Osteoblast (primary cell): ENCODE measurements at regions not wholly inside any gene's neighbourhood (a gene's known extent, or its start where the extent isn't known, plus 50 kb on each side); places are given as distances from the start of the nearest gene placed in this dataset.

Experiments used
- DNase-seq: peaks from one replicate; pipeline ENCODE4 v3.0.0; 2011; ENCODE audit warnings: low spot score, mixed read lengths; ENCODE audit not compliant: insufficient read length; ENCODE audit errors: missing footprints
- H2AFZ ChIP-seq: 2 replicates; pipeline ENCODE4 v1.6.0; 2011; ENCODE audit warnings: mild to moderate bottlenecking, low read length
- H3K27ac ChIP-seq: 2 replicates; pipeline ENCODE4 v1.5.1; 2011; ENCODE audit warnings: mild to moderate bottlenecking, low read depth, low read length, moderate library complexity
- H3K27me3 ChIP-seq: 2 replicates; pipeline ENCODE4 v1.6.0; 2012; ENCODE audit warnings: mild to moderate bottlenecking, control low read depth, inconsistent platforms, low read length, moderate library complexity; ENCODE audit not compliant: insufficient read depth
- H3K36me3 ChIP-seq: 2 replicates; pipeline ENCODE4 v1.5.1; 2011; ENCODE audit warnings: mild to moderate bottlenecking, low read length, control low read depth, moderate library complexity; ENCODE audit not compliant: insufficient read depth
- H3K4me1 ChIP-seq: 2 replicates; pipeline ENCODE4 v1.5.1; 2011; ENCODE audit warnings: mild to moderate bottlenecking, low read length, control low read depth, moderate library complexity; ENCODE audit not compliant: insufficient read depth
- H3K4me2 ChIP-seq: 2 replicates; pipeline ENCODE4 v1.6.0; 2011; ENCODE audit warnings: mild to moderate bottlenecking, low read length; ENCODE audit not compliant: insufficient read depth
- H3K4me3 ChIP-seq: fragments of 200-600 bp; sonication (generic); 3 replicates; pipeline ENCODE4 v1.5.1; 2012; ENCODE audit warnings: mild to moderate bottlenecking, low read length, inconsistent platforms; ENCODE audit not compliant: insufficient read depth
- H3K79me2 ChIP-seq: 2 replicates; pipeline ENCODE4 v1.6.0; 2012; ENCODE audit warnings: mild to moderate bottlenecking, low read length, control low read depth, inconsistent platforms; ENCODE audit not compliant: insufficient read depth
- H3K9me3 ChIP-seq: 2 replicates; pipeline ENCODE4 v1.5.1; 2011; ENCODE audit warnings: low read depth, low read length, control low read depth
- H4K20me1 ChIP-seq: 2 replicates; pipeline ENCODE4 v1.6.0; 2012; ENCODE audit warnings: mild to moderate bottlenecking, low read length, control low read depth; ENCODE audit not compliant: insufficient read depth
- TF ChIP-seq, protein P1 (sequence below): IDR thresholded peaks from 2 replicates; pipeline ENCODE4 v1.5.1; 2011; ENCODE audit warnings: mild to moderate bottlenecking, low read depth, low read length, moderate library complexity; ENCODE audit errors: extremely low read depth

- no peak for DNase-seq
- Histone ChIP-seq H3K4me3 (no peak overlapping the region), H2AFZ (no peak overlapping the region), H3K27me3 (no peaks in the 10 kb centered on the region), H3K36me3 (no peaks in the 10 kb centered on the region), H3K27ac (no peak overlapping the region), H3K9me3 (no peaks in the 10 kb centered on the region), H4K20me1 (no peaks in the 10 kb centered on the region), H3K4me2 (no peak overlapping the region), H3K4me1 (no peaks in the 10 kb centered on the region), H3K79me2 (no peaks in the 10 kb centered on the region)
- TF ChIP-seq, protein P1, sequence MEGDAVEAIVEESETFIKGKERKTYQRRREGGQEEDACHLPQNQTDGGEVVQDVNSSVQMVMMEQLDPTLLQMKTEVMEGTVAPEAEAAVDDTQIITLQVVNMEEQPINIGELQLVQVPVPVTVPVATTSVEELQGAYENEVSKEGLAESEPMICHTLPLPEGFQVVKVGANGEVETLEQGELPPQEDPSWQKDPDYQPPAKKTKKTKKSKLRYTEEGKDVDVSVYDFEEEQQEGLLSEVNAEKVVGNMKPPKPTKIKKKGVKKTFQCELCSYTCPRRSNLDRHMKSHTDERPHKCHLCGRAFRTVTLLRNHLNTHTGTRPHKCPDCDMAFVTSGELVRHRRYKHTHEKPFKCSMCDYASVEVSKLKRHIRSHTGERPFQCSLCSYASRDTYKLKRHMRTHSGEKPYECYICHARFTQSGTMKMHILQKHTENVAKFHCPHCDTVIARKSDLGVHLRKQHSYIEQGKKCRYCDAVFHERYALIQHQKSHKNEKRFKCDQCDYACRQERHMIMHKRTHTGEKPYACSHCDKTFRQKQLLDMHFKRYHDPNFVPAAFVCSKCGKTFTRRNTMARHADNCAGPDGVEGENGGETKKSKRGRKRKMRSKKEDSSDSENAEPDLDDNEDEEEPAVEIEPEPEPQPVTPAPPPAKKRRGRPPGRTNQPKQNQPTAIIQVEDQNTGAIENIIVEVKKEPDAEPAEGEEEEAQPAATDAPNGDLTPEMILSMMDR, result no peak
Observed at GRCh38 chr4:94115687-94116086, 92.0 kb upstream of the SMARCAD1 start.

DNA sequence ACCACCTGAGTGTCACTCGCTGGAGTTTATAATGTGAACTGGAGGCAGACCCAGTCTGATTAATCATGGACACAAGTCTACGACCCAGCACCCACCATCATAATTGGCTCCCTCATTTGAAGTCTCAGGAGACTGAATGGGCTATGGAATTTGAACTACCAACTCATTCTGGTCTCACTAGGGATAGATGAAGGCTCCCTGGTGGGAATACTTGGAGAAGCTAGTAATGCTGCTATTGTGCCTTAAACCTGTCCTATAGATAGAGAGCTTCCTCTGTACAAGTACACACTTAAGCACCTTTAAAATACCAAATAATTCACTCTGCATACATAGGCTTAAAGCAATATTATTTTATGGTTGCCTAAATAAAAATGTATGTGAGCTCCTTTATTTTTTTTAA, 90.8 kb upstream of the SMARCAD1 start:
- Histone ChIP-seq H3K79me2 (no peaks in the 10 kb centered on the region), H3K9me3 (no peaks in the 10 kb centered on the region), H3K27me3 (no peaks in the 10 kb centered on the region), H4K20me1 (no peaks in the 10 kb centered on the region), H3K4me3 (no peak overlapping the region), H3K4me2 (no peak overlapping the region), H3K27ac (no peak overlapping the region), H2AFZ (no peak overlapping the region), H3K36me3 (no peaks in the 10 kb centered on the region), H3K4me1 (no peaks in the 10 kb centered on the region)
- no peak for DNase-seq
- TF ChIP-seq, protein P1, result no peak

DNA sequence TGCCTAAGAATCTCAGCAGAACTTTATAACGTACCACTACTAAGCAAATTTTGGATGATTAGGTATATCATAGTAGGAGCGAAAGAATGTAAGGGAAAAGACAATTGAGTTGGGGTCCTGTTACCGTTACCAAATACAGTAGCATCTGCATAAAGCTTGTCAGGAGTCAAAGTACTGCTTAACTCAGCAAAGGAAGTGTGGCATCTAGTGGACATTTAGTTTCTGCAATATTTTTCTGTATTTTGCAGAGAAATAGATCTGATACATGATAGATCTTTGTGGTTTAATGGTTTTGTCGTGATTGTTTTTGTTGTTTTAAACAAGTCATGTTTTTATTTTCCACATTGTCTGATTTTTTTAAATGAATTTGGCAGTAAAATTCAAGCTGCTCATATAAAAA, 81.0 kb upstream of the SMARCAD1 start:
- Histone ChIP-seq H4K20me1 (no peaks in the 10 kb centered on the region), H3K9me3 (no peaks in the 10 kb centered on the region), H3K79me2 (no peaks in the 10 kb centered on the region), H3K27me3 (no peaks in the 10 kb centered on the region), H3K4me3 (no peak overlapping the region), H3K4me2 (no peak overlapping the region), H2AFZ (no peak overlapping the region), H3K27ac (no peak overlapping the region), H3K36me3 (no peaks in the 10 kb centered on the region), H3K4me1 (no peaks in the 10 kb centered on the region)
- TF ChIP-seq, protein P1, result no peak
- no peak for DNase-seq

DNA sequence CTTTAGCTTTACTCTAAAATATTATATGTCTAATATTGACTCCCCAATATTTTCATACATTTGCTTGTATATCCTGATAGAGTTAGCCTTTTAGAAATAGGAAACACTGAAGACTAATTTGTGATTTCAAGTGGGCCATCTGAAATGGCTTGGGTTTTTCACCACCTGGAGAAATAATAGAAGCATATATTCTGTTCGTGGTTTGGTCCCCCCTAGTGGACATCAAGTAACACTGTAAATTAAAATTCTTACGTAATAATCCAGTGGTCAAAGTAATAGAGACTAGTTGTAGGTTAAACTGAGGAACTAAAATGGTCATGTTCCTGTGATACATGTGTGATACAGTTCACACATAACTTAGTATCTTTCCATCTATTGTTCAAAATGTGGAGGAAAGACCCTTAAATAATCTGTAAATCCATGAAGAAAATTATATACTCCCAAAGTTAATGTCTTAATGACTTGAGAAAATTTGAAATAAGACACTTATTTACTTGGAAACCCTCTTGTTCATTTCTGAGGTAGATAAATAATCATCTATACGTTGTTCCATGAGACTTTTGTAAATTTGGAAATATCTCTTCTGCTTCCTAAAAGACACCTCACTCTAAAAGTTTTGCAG, 79.8 kb upstream of the SMARCAD1 start:
- TF ChIP-seq, protein P1, result peak; percentile 62
- Histone ChIP-seq H3K27ac (no peak overlapping the region), H3K27me3 (no peaks in the 10 kb centered on the region), H4K20me1 (no peaks in the 10 kb centered on the region), H3K4me3 (no peak overlapping the region), H2AFZ (no peak overlapping the region), H3K4me2 (no peak overlapping the region), H3K79me2 (no peaks in the 10 kb centered on the region), H3K36me3 (no peaks in the 10 kb centered on the region), H3K4me1 (no peaks in the 10 kb centered on the region), H3K9me3 (no peaks in the 10 kb centered on the region)
- peak; percentile 78 for DNase-seq
